H9 (cell line): ENCODE measurements at regions not wholly inside any gene's neighbourhood (a gene's known extent, or its start where the extent isn't known, plus 50 kb on each side); places are given as distances from the start of the nearest gene placed in this dataset.

Source experiments
- DNase-seq: peaks from one replicate; pipeline ENCODE4 v3.0.0-alpha.2; 2017
- H2AFZ ChIP-seq: one replicate; pipeline ENCODE4 v1.6.1; 2013; ENCODE audit warnings: mild to moderate bottlenecking, low read length, control low read depth, moderate library complexity
- H2AK5ac ChIP-seq: 2 replicates; pipeline ENCODE4 v1.6.1; 2013; ENCODE audit warnings: low read length, control low read depth, mixed read lengths; ENCODE audit not compliant: insufficient read length
- H2BK120ac ChIP-seq: one replicate; pipeline ENCODE4 v1.6.1; 2013; ENCODE audit warnings: low read depth, mild to moderate bottlenecking, low read length, control low read depth, inconsistent platforms; ENCODE audit not compliant: poor library complexity, severe bottlenecking
- H2BK12ac ChIP-seq: 2 replicates; pipeline ENCODE4 v1.6.1; 2013; ENCODE audit warnings: low read length, control low read depth, mixed read lengths, low read depth; ENCODE audit not compliant: insufficient read length
- H2BK15ac ChIP-seq: 2 replicates; pipeline ENCODE4 v1.6.1; 2013; ENCODE audit warnings: low read depth, low read length, control low read depth
- H2BK20ac ChIP-seq: one replicate; pipeline ENCODE4 v1.6.1; 2013; ENCODE audit warnings: low read depth, mild to moderate bottlenecking, low read length, control low read depth, inconsistent platforms; ENCODE audit not compliant: poor library complexity, severe bottlenecking
- H2BK5ac ChIP-seq: 2 replicates; pipeline ENCODE4 v1.6.1; 2013; ENCODE audit warnings: low read length, control low read depth, mixed read lengths; ENCODE audit not compliant: insufficient read length
- H3K14ac ChIP-seq: 2 replicates; pipeline ENCODE4 v1.6.1; 2013; ENCODE audit warnings: low read length, control low read depth; ENCODE audit not compliant: insufficient read depth
- H3K18ac ChIP-seq: 2 replicates; pipeline ENCODE4 v1.6.1; 2013; ENCODE audit warnings: low read depth, mild to moderate bottlenecking, mixed read lengths, low read length, control low read depth; ENCODE audit not compliant: insufficient read length
- H3K23ac ChIP-seq: 2 replicates; pipeline ENCODE4 v1.6.1; 2013; ENCODE audit warnings: low read length, control low read depth, mixed read lengths, low read depth; ENCODE audit not compliant: insufficient read length
- H3K23me2 ChIP-seq: 2 replicates; pipeline ENCODE4 v1.6.1; 2013; ENCODE audit warnings: low read depth, mild to moderate bottlenecking, mixed read lengths, low read length, control low read depth; ENCODE audit not compliant: insufficient read length, poor library complexity, severe bottlenecking
- H3K27ac ChIP-seq: 2 replicates; pipeline ENCODE4 v1.5.1; 2013; ENCODE audit warnings: low read length, control low read depth, mixed read lengths, low read depth; ENCODE audit not compliant: insufficient read length
- H3K27me3 ChIP-seq: 2 replicates; pipeline ENCODE4 v1.6.1; 2013; ENCODE audit warnings: low read length, control low read depth, inconsistent platforms; ENCODE audit not compliant: insufficient read depth
- H3K4ac ChIP-seq: 2 replicates; pipeline ENCODE4 v1.6.1; 2013; ENCODE audit warnings: low read depth, mild to moderate bottlenecking, control low read depth, inconsistent platforms, low read length, moderate library complexity
- H3K4me1 ChIP-seq: 2 replicates; pipeline ENCODE4 v1.6.1; 2013; ENCODE audit warnings: low read length, control low read depth, inconsistent platforms; ENCODE audit not compliant: insufficient read depth
- H3K4me2 ChIP-seq: 2 replicates; pipeline ENCODE4 v1.6.1; 2013; ENCODE audit warnings: low read length, control low read depth, mixed read lengths; ENCODE audit not compliant: insufficient read length, insufficient read depth
- H3K56ac ChIP-seq: 2 replicates; pipeline ENCODE4 v1.6.1; 2013; ENCODE audit warnings: low read depth, mild to moderate bottlenecking, mixed read lengths, low read length, control low read depth; ENCODE audit not compliant: insufficient read length
- H3K79me1 ChIP-seq: 2 replicates; pipeline ENCODE4 v1.6.1; 2013; ENCODE audit warnings: low read depth, mild to moderate bottlenecking, moderate library complexity, low read length, control low read depth, inconsistent platforms; ENCODE audit not compliant: insufficient read depth, poor library complexity, severe bottlenecking
- H3K79me2 ChIP-seq: 2 replicates; pipeline ENCODE4 v1.6.1; 2013; ENCODE audit warnings: low read length, control low read depth, inconsistent platforms; ENCODE audit not compliant: insufficient read depth
- H3K9ac ChIP-seq: 2 replicates; pipeline ENCODE4 v1.6.1; 2013; ENCODE audit warnings: low read length, control low read depth, mixed read lengths; ENCODE audit not compliant: insufficient read length; ENCODE audit errors: extremely low read depth
- H3K9me3 ChIP-seq: one replicate; pipeline ENCODE4 v1.6.1; 2013; ENCODE audit warnings: low read depth, low read length, inconsistent platforms; ENCODE audit not compliant: control insufficient read depth
- H3T11ph ChIP-seq: one replicate; pipeline ENCODE4 v1.6.1; 2013; ENCODE audit warnings: mild to moderate bottlenecking, low read length, control low read depth, inconsistent platforms
- H4K20me1 ChIP-seq: one replicate; pipeline ENCODE4 v1.6.1; 2013; ENCODE audit not compliant: control insufficient read depth, insufficient read length, insufficient read depth
- H4K5ac ChIP-seq: 2 replicates; pipeline ENCODE4 v1.6.1; 2013; ENCODE audit warnings: low read depth, mild to moderate bottlenecking, mixed read lengths, low read length, control low read depth; ENCODE audit not compliant: insufficient read length
- H4K8ac ChIP-seq: replicated peaks from 2 replicates; pipeline ENCODE4 v1.6.1; 2013; ENCODE audit warnings: low read length, control low read depth, mixed read lengths, low read depth; ENCODE audit not compliant: insufficient read length
- H4K91ac ChIP-seq: 2 replicates; pipeline ENCODE4 v1.6.1; 2013; ENCODE audit warnings: low read depth, mild to moderate bottlenecking, moderate library complexity, mixed read lengths, low read length, control low read depth; ENCODE audit not compliant: insufficient read length
- H3K27ac Mint-ChIP-seq, 3 experiments: 2 replicates in 2 of 3; 3 replicates in 1 of 3; pipeline ENCODE4 v1.8.0; 2020 to 2021; ENCODE audit warnings: mixed read lengths in 3 of 3, mild to moderate bottlenecking in 1 of 3, moderate library complexity in 1 of 3
- H3K27me3 Mint-ChIP-seq: 2 replicates; pipeline ENCODE4 v1.8.0; 2021; ENCODE audit warnings: low read depth, mild to moderate bottlenecking, moderate library complexity, mixed read lengths
- H3K36me3 Mint-ChIP-seq, 3 experiments: 2 replicates in 2 of 3; 3 replicates in 1 of 3; pipeline ENCODE4 v1.8.0; 2020 to 2021; ENCODE audit warnings: low read depth in 3 of 3, mixed read lengths in 3 of 3; ENCODE audit not compliant: insufficient read depth in 1 of 3
- H3K4me1 Mint-ChIP-seq, 2 experiments: 2 replicates each; pipeline ENCODE4 v1.8.0; 2020; ENCODE audit warnings: mixed read lengths in 2 of 2
- H3K4me3 Mint-ChIP-seq, 2 experiments: 2 replicates in 1 of 2; 3 replicates in 1 of 2; pipeline ENCODE4 v1.8.0; 2020 to 2021; ENCODE audit warnings: mild to moderate bottlenecking in 2 of 2, mixed read lengths in 2 of 2, moderate library complexity in 1 of 2
- H3K9me3 Mint-ChIP-seq, 2 experiments: 2 replicates in 1 of 2; 3 replicates in 1 of 2; pipeline ENCODE4 v1.8.0; 2020; ENCODE audit warnings: mild to moderate bottlenecking in 2 of 2, mixed read lengths in 2 of 2, moderate library complexity in 1 of 2
- CTCF ChIP-seq: fragments of 200-600 bp; sonication (generic); conservative IDR thresholded peaks from 3 replicates; pipeline ENCODE4 v1.8.0; 2021; ENCODE audit warnings: antibody characterized with exemption, mild to moderate bottlenecking
- WGBS: extraction: QIAGEN DNeasy Blood & Tissue Kit; methylation state at CpG from one replicate; pipeline ENCODE4 v1.1.7; 2013; ENCODE audit warnings: missing lambda C conversion rate, low lambda C conversion rate, mixed read lengths; ENCODE audit not compliant: insufficient read length; ENCODE audit errors: extremely low coverage; 5-methylcytosine and 5-hydroxymethylcytosine counted together

- no peak overlapping the region for H3K27ac ChIP-seq
- DNase-seq: no peak
- no peak overlapping the region for H3K4ac ChIP-seq
- Mint-ChIP-seq H3K9me3 (no peaks in the 10 kb centered on the region; a peak in 1 of 5 replicates), H3K27ac (no peak overlapping the region; a peak in 1 of 7 replicates), H3K27me3 (peaks cover 6% of the 10 kb centered on the region), H3K4me3 (no peak overlapping the region), H3K4me1 (peaks cover 15 to 24% of the 10 kb centered on the region in 2 experiments), H3K36me3 (peaks cover 0 to 4% (median 0%) of the 10 kb centered on the region in 3 experiments; a peak in 2 of 7 replicates)
- no CpG with 5 or more reads among the region's 8 CpGs for WGBS
- H3K9me3 ChIP-seq: no peaks in the 10 kb centered on the region
- H3K14ac ChIP-seq: no peak overlapping the region
- H3K27me3 ChIP-seq: peaks cover 4% of the 10 kb centered on the region; the same call in 1 of the 2 replicates
- H4K8ac ChIP-seq: no peak overlapping the region
- no peak overlapping the region for H2BK5ac ChIP-seq
- H3T11ph ChIP-seq: no peak overlapping the region
- no peaks in the 10 kb centered on the region for H4K20me1 ChIP-seq
- H3K23ac ChIP-seq: no peak overlapping the region
- no peak overlapping the region for H2BK12ac ChIP-seq
- H4K91ac ChIP-seq: no peak overlapping the region
- no peak for TF ChIP-seq CTCF
- H3K23me2 ChIP-seq: no peaks in the 10 kb centered on the region
- H3K4me1 ChIP-seq: peaks cover 2% of the 10 kb centered on the region; the same call in 1 of the 2 replicates
- no peak overlapping the region for H2AFZ ChIP-seq
- no peak overlapping the region for H2BK20ac ChIP-seq
- no peak overlapping the region for H2AK5ac ChIP-seq
- no peak overlapping the region for H3K9ac ChIP-seq
- H2BK120ac ChIP-seq: no peak overlapping the region
- H3K18ac ChIP-seq: no peak overlapping the region
- H4K5ac ChIP-seq: no peak overlapping the region
- H3K79me1 ChIP-seq: no peaks in the 10 kb centered on the region
- no peak overlapping the region for H3K56ac ChIP-seq
- no peaks in the 10 kb centered on the region for H3K79me2 ChIP-seq
- H2BK15ac ChIP-seq: no peak overlapping the region
- no peak overlapping the region for H3K4me2 ChIP-seq
These were observed 379.7 kb upstream of the IRX2 start for GRCh38 chr5:3131161-3131560.
